Stimulated activated CD8-positive, alpha-beta memory T cell treated with anti-CD3 and anti-CD28 coated beads, Interleukin-7, amount 100 ng/mL, for 4 hours (primary cell): ENCODE measurements at regions not wholly inside any gene's neighbourhood (a gene's known extent, or its start where the extent isn't known, plus 50 kb on each side); places are given as distances from the start of the nearest gene placed in this dataset.
"Not testable (repeated sequence)": the region's sequence is repeated elsewhere in the genome, so short reads cannot be mapped to it uniquely, and the experiment has no call there.

ENCODE experiments used
- DNase-seq, 2 donors: peaks; one replicate each; pipeline ENCODE4 v3.0.0-alpha.2; 2020; ENCODE audit warnings: low read depth in 2 of 2

DNA sequence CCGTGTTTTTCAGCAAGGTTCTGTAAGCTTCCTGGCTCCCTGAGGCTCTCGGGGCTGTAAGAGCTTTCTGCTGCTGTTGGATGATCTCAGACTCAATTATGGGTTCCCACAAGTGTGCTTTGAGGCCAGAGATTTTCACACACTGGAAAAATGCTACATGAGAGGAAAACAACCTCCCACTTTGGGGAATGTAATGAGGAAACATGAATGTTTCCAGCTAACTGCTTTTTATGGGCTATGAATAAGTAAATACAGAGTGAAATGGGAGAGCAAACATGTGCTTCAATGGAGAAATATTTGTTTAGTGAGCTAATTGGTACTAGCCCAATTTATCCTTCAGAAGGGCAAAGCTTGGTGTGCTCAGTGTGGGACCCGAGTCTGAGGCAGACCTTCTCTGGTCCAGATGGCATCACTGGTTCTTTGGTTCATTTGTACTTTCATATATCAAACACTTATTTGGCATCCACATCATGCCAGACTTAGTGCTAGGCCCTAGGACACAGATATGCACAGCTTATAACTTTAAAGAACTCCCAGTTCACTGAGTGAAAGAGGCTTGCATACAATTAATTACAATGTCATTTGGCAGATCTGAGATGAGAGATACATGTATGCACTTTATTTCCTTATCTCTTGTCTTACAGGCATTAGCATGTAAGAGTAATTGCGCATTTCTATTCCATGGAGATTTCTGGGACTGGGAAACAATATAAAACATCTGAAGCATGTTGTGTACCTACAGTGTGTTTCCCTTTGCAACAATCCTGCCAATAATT lies 248.8 kb downstream of the RDH14 start:
- no peak for DNase-seq

DNA sequence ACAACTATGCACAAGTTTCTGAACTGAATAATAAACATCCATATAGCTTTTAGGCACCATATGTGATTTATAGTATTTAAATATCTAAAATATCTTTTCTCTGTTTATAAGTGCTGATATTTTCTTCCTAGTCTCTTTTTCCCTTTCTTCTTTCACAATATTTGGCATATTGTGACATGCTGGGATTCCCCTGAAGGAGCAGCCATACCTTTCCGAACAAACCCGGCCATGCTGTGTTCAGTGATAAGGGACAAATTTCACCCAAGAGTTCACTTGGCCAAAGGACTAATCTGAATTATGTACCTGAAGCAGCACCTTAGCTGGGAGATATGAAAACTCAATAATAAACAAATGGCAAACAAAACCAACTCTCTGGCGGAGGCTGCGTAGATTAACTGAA lies 250.8 kb downstream of the RDH14 start:
- DNase-seq = no peak

DNA sequence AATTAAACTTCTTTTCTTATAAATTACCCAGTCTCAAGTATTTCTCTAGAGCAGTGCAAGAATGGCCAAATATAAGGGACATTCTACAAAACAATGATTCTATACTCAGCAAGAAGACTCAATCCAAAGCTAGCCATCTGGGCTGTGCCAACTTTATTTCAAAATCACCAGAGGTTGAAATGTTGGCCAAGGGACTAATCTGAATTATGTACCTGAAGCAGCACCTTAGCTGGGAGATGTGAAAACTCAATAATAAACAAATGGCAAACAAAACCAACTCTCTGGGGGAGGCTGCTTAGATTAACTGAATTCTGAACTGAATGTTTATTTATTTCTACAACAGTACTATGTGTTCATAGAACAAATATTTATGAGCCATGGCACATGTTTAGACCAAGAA lies 251.3 kb downstream of the RDH14 start:
- DNase-seq = no peak

DNA sequence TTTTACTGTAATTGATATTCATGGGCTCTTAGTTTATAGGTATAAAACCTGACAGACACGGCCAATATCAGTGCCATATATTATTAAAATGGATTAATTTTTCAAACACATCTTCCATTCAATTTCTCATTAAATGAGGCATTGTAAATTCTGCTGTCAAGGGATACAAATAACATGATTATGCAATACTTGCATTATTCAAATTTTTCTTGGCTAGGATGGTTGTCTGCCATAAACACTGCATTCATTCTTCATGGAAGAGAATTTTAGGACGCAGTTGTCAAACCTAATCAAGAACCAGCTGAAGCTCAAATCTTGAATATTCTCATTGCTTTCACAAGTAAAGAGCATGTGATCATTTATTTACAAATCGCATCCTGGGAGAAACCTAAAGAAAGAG lies 255.6 kb downstream of the RDH14 start:
- no peak for DNase-seq

DNA sequence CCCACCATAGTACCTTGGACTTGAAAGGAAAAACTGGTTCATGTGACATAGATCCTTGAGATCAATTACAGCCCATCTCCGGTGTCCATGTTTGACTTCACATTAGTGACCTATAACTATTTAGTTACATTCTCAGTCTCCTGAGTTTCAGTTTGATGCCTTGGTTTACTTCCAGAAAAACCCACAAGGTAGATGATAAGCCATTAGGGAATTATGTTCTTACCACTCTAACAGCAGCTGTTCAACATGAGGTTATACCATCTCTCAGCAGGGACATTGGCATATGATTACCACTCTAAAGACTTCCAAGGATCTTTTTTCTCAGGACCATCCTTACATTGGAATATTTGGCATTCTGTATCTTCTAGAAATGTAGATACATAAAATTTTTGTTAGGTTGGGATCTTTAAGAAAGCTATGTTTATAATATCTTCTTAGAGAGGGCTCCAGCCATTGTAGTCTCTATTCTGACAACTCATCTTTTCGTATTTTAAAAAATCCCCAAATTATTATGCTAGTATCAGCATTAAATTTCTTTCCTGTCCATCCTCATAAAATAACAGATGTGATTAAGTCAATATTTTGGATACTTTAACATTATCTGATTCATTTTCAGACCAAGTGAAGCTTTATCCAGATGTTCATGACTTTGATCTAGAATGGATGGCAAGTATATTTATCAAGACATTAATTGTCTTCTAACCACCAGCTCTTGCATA lies 258.9 kb downstream of the RDH14 start:
- DNase-seq = no peak

DNA sequence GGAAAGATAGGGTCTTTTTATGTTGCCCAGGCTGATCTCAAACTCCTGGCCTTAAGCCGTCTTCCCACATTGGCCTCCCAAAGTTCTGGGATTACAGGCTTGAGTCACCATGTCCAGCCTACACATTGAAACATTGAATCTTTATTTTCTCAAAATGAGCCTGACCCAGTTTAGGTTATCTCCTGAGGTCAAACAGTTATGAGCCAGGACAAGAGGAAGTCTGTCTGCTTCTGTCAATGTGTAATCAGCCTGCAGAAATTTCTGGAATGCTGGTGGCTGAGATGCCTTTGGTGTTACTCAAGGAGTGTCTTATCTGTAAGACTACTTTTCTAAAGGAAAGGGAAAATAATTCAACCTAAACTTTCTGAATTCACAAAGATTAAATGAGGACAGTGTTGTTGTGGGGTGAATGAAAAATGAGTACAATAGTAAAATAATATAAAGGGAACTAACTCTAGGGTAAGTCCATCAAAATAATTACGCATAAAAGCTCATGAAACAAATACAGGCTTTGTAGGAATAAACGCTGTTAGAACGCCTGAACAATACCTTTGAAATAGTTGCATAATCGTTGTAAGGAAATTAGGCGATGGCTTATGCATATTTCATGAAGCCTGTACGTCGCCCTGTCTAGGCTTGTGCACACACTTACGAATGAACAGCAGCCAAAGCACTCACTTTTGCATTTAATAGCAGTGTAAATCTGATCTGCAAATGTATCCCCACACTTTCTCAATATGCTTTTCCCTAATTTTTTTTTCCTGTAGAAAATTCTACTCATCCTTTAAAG lies 260.8 kb downstream of the RDH14 start:
- no peak for DNase-seq

DNA sequence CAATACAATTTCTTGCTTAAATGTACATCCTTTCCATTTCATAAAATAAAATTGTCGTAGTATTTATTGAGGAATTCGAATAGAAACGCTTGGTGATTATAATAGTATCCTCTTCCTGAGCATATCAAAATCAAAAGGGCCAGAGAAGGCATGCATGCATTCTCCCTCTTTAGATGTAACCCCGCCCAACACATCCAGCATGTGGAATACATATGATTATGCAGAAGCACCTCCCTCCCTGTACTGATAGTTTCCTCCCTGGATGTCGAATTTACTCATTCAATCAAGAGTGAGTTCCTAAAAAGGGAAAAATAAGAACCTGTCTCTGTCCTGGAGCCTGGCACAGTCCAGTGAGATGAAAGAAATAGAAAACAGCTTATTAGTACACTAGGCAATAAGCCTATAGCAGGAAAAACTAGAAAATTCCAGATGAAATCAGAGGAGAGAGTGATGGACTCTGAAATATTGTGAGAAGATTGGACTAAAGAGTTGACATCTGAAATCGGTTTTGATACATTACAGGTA lies 262.9 kb downstream of the RDH14 start:
- no peak for DNase-seq

DNA sequence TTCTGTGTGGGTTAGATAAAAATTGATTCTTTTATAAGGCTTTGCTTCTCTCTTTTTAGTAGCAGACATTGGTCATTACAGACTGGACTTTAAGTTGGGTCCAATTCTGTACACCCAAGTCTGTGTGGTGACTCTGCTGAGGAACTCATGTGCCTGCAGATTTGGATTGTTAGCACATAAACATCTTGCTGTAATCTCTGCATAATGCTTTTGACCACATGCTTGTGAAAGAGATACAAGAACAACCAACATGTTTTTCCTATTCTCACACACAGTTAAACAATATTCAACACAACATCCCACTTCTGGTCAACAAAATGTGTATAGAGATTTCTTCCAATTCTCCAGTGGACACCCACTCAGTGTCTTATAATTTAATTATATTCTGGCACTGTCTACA lies 270.1 kb downstream of the RDH14 start:
- DNase-seq = no peak

DNA sequence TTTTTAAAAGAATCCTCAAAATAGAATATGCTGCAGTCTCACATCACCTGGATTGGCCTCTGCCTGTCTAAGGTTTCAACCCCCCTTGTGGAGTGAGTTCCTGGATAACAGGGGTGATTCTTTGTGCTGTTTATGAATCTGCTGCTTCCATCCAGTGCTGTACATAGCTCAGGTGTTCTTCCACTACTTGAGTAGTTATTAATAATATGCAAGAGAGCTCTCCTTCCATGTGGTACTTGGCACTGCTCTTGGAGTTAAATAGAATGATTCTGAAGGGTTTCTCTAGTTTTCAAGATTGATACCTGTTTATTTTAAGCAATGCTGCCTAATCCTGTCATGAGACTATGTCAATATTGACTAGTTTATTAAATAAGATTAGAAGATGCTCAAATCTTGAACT lies 273.6 kb downstream of the RDH14 start:
- no peak for DNase-seq

DNA sequence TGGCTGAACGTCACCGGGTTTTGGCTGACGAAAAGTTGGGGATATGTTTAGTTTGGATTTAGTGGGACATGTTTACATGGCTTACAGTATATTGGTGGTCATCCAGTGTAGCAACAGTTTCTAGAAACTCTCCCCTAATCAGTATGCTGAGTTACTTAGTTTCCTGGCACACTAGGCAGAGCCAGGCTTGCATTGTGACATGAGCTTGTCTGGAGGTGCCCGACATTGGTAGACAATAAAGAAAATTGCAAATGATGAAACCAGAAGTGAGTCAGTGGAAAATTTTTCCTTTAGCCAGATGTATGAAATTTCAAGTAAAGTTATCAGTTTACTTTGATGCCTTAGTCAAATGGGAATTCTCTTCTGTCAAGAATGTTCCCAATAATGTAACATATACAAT lies 276.1 kb downstream of the RDH14 start:
- no peak for DNase-seq

DNA sequence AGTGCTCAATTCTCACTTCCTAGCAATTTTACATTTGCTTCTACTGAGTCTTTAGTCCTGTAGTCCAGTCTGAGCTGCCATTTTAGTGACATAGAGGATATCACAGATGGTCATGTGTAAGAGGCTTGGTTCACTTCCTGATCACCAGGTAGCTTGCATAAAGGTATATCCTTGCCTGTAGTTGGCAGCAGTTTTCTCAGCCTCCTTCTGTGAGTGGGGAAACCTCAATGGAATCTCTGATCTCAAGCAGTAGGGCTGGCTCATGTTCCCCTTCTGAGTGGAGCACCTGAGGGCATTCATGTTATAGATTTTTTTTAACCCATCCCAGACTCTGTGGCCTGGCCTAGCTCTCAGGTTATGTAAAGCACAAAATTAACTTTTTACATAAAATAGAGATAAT lies 278.4 kb downstream of the RDH14 start:
- no peak for DNase-seq

DNA sequence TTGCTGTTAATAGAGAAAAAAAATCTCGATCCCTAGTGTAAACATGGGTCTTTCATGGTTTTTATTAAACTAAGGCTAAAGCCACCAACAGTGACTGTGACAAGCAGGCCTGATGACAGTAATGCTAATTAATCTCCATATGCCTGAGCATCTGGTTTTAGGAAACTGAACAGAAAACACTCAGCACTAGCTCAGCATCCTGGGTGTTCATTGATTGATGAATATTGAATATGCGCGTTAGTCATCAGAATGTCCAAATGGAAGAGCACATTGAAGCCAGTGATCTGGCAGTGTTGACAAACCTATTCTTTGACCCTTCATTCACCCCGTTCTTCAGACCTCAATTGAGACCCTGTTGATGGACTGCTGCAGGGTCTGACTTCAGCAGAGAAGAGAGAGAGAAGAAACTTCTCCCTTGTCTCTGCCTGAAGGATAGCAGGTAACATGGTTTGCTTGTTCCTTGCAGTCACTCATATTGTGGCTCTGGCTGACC lies 283.8 kb downstream of the RDH14 start:
- DNase-seq = no peak

DNA sequence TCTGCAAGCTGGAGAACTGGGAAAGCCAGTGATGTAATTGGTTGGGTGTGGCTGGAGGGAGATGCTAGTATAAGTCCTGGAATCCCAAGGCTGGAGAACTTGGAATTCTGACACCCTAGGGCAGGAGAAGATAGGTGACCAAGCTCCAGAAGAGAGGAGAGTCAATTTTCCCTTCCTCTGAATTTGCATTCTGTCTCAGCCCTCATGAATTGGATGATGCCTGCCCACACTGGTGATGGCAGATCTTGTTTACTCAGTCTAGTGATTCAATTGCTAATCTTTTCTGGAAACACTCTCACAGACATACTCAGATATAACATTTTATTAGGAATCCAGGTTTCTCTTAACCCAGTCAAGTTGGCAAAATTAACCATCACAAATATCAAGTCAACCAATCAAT lies 287.2 kb downstream of the RDH14 start:
- no peak for DNase-seq

DNA sequence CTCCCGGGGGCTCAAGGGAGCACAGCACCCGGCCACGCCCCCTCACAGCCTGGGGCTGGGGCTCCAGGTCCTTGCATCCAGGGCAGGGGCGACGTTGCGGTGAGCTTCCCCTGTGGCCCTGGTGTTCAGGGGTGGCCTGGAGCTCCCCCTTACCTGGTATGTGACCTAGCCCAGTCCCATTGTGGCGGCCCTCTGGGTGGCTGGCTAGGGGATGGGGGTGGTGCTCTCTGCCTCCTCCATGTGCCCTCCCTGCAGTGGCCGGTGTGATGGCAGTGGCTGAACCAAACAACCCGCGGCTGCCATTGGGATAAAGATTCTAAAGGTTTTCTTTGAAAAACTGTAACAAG lies 288.3 kb downstream of the RDH14 start:
- no peak for DNase-seq

DNA sequence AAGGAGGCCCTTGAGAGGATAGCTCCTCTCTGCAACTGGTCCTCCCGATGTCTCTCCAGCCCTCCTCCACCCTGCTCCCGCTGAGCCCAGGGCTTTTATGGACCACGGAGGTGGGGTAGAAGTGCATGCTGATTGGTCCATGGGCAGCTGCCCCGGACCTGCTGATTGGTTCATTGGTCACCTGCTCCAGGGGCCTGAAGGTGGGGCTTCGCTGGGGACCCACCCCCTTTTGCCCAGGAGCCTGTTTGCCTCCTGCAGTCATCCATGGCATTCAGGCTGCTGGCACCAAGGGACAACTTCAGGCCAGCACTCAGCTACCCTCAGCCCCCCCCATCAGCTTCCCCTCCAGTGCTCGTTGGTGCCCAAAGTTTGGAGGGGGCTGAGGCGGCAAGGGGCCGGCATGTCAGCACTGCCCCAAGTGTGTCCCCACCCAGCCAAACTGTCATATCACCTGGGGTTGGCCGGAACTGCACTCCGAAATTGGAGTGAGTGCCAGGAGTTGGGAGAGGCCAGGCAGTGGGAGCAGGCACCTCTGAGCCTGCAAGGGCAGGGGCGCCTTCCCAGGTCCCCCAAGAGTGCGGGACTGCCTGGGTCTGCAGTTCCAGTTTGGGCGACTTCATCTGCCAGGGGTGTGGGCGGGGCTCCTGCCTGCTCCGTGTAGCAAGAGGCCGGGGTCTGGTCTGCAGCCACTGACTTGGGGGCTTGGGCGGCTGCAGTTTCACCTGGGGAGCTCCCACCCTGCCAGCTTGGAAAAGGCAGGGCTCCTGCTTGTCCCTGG lies 288.9 kb downstream of the RDH14 start:
- no peak for DNase-seq

DNA sequence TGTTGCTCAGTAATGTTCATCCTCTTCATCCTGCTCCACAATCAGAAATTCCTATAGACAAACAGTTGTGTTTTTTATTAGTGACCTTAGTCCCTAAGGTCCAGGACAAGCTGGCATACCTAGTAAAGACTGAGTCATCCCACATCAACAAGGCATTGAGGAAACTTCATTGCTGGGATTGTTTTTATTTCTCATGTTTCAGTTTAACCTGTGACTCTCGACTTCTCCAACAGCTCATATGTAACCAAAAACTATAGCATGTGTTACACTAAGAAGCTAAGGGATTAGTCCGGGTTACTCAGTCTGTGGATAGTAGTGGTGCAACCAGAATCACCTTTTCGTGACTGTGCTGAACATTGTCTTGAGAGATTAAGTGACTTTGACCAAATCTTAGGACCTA lies 292.1 kb downstream of the RDH14 start:
- no peak for DNase-seq

DNA sequence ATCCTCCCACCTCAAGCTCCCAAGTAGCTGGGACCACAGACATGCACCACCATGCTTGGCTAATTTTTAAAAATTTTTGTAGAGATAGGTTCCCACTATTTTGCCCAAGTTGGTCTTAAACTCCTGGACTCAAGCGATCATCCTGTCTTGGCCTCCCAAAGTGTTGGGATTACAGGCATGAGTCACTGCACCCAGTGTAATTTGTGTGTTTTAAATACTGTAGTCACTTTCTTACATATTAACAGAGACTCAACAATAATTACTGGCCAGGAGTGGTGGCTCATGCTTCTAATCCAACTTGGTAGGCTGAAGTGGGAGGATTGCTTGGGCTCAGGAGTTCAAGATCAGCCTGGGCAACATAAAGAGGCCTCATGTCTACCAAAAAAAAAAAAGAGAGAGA lies 293.0 kb downstream of the RDH14 start:
- no peak for DNase-seq

DNA sequence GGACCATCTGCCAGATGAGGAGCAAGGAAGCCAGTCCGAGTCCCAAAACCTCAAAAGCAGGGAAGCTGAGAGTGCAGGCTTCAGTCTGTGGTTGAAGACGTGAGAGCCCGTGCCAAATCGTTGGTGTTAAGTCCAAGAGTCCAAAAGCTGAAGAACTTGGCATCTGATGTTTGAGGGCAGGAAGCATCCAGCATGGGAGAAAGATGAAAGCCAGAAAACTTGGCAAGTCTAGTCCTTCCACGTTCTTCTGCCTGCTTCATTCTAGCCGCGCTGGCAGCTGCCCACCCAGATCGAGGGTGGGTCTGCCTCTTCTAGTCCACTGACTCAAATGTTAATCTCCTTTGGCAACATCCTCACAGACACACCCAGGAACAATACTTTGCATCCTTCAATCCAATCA lies 293.8 kb downstream of the RDH14 start:
- DNase-seq = not testable (repeated sequence)

DNA sequence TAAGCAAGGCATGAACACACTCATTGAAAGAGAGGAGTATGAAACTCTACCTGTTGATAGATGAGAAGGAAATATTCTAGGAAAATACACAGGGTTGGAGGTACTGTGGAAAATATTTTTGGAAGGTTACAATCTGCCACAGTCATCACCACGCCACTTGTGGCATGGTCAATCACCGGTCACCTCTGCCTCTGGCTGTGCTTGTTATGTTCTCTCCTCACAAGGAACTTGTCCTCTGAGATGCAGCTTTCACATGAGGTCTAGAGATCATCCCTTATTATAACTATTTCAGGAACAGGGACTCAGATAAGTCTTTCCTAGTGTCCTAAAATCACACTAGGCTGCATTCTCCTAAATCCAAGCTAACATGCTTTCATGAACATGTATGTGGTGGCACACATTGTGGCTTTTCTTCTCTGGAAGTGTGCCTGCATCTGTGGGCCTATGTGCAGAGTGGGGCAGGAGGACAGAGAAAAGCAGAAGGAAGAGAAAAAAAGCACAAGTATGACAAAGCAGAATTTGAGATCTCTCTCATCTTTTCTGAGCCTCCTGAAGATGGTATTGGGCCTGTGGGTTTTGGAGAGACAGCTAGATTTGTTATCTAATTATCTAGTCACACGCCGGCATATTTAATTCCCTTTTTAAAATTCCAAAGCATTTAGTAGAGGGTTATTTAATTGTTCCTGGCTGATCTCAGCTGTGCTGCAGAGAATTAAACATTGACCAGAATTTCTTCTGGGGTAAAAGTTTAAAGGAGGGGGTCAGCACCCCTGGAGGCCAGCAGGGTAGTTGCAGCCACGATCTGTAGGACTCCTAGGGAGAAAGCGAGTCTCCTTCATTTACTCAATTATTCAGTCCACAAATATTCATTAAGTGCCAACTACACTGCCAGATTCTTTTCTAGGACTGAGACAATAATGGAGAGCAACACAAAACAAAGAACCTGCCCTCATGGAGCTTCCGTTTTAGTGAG lies 294.6 kb downstream of the RDH14 start:
- no peak for DNase-seq

DNA sequence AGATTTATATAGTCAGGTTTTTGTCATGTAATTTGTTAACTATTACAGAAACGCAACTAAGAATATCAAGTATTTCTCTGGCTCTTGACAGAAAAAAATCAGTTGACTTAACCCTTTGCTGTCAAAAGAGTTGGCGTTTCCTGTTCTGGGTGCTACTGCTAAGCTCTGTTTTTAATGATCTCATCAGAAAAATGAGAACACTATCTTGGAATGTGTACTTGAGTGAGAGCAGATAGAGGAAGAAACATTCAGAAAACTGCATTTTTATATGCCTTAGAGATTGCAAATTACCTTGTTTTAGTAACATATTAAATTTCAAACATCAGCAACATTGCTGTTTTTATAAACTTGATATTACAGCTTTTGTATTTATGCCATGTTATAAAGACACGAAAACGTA lies 297.9 kb downstream of the RDH14 start:
- DNase-seq = no peak
